ENCODE measurements at regions not wholly inside any gene's neighbourhood (a gene's known extent, or its start where the extent isn't known, plus 50 kb on each side); places are given as distances from the start of the nearest gene placed in this dataset.
"Not testable (repeated sequence)": the region's sequence is repeated elsewhere in the genome, so short reads cannot be mapped to it uniquely, and the experiment has no call there.

- DNase-seq = no peak
Measured at GRCh38 chr6:16822975-16823717, 61.9 kb upstream of the ATXN1 start.

- no peak for DNase-seq
Measured at GRCh38 chr6:16822529-16822928, 61.3 kb upstream of the ATXN1 start.

- no peak for DNase-seq
Measured at GRCh38 chr6:16821834-16822264, 60.6 kb upstream of the ATXN1 start.

- DNase-seq = not testable (repeated sequence)
Measured at GRCh38 chr6:16820262-16820661, 59.0 kb upstream of the ATXN1 start.

GRCh38 chr6:16819752-16820151 is 58.5 kb upstream of the ATXN1 start:
- no peak for DNase-seq

- no peak for DNase-seq
Measured at GRCh38 chr6:16818992-16819626, 57.8 kb upstream of the ATXN1 start.

DNA sequence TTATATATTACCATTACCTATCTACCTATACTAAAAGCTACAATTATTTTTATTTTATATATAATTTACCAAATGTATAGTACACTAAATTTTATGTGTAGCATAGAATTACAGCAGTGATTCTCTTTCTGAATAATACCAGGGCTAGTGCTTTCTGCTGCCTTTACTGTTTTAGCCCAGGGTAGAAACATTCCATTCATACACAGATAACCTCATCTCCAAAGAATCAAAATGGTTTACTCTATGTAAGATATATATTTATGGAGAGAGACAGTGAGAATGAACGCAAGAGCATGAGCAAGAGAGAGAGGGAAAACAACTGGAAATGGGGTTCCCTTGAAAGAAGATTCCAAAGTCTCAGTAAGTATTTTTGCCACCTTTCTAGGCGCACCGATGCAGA is 56.3 kb upstream of the ATXN1 start:
- no peak for DNase-seq

DNA sequence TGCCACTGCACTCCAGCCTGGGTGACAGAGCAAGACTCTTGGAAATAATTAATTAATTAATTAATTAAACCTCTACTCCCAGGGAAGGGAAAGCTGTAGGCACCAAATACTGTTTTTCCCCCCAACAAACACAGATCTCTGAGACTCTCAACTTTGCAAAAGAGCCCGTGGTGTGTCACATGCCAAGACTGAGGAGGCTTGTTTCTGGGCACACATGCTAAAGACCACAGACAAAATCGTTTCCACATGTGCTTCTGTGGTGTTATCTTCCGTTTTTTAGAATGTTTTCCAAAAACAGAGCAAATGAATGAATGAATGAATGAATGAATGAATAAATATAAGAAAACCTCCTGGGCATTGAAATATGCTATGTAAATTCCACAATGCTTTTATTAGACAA is 55.6 kb upstream of the ATXN1 start:
- DNase-seq = no peak

DNA sequence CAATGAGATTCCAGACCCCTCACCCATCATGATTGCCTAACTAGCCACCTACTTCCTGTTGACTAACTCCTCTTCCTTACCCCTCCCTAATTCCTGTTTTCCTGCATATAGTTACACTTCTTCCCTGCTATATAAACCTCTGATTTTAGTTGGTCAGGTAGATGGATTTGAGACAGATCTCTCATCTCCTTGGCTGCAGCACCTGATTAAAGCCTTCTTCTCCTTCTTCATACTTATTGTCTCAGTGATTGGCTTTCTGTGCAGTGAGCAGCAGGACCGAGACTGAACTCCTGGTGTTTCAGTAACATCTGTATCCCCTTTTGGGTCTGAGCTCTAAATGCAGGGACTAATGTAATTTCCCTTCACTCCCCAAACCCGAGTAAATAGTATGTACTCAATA is 51.7 kb upstream of the ATXN1 start:
- no peak for DNase-seq

GRCh38 chr6:16811277-16811979 is 50.2 kb upstream of the ATXN1 start:
- no peak for DNase-seq
